ENCODE measurements at regions not wholly inside any gene's neighbourhood (a gene's known extent, or its start where the extent isn't known, plus 50 kb on each side); places are given as distances from the start of the nearest gene placed in this dataset.

DNA sequence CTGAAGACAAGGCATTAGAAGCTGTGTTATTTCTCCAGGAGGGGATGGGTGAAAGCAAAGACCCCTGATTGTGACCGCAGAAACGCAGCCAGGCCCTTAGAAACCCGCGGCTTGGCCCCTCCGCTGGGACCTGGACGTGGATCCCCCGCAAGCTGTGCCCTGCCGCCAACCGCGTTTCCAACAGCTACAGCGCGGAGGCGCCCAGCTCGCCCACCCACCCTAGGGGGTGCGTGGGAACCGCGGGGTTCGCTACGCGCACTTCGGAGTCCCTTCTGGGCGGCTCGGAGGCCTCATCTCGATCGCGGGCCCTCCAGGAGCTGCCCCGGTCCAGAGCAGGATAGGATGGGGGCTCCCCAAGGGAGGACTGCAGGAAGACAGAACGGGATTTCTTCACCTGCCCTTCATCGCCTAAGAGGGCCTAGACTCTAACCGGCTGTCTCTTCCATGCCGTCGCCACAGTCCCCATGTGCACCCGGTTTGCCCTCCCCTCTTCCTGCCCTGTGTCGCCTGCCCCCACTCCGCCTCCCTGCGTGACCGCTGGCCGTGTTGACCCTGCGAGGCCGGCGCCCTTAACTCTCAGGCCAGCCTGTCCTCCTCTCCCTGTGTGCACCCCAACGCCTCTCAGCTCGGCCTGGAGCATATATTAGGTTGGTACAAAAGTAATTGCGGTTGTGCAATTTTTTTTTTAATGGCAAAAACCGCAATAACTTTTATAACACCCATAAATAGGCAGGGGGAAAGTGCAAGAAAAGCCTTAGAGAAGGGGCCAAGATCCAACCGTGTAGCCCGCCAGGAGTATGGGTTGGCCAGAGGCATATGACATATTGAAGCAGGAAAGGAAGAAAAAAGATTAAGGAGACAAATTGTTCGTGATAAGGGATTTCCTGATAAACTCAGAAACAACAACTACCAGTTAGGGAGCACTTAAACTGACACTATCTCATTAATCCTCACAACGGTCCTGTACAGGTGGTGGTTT lies 68.1 kb upstream of the FREM1 start:
- ATAC-seq (ENCODE audit: low read depth) = no peak
- Histone ChIP-seq H3K9me3 (ENCODE audit: severe bottlenecking) (no peaks in the 10 kb centered on the region), H3K27ac (ENCODE audit: poor library complexity, severe bottlenecking) (no peak overlapping the region), H3K36me3 (ENCODE audit: low read depth) (no peaks in the 10 kb centered on the region), H3K4me1 (ENCODE audit: insufficient read depth, poor library complexity, severe bottlenecking) (no peaks in the 10 kb centered on the region), H3K27me3 (ENCODE audit: insufficient read depth, poor library complexity, severe bottlenecking) (no peaks in the 10 kb centered on the region), H3K4me3 (ENCODE audit: severe bottlenecking) (no peak overlapping the region)
- TF ChIP-seq, protein P1, sequence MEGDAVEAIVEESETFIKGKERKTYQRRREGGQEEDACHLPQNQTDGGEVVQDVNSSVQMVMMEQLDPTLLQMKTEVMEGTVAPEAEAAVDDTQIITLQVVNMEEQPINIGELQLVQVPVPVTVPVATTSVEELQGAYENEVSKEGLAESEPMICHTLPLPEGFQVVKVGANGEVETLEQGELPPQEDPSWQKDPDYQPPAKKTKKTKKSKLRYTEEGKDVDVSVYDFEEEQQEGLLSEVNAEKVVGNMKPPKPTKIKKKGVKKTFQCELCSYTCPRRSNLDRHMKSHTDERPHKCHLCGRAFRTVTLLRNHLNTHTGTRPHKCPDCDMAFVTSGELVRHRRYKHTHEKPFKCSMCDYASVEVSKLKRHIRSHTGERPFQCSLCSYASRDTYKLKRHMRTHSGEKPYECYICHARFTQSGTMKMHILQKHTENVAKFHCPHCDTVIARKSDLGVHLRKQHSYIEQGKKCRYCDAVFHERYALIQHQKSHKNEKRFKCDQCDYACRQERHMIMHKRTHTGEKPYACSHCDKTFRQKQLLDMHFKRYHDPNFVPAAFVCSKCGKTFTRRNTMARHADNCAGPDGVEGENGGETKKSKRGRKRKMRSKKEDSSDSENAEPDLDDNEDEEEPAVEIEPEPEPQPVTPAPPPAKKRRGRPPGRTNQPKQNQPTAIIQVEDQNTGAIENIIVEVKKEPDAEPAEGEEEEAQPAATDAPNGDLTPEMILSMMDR (IDR thresholded peaks at IDR 0.05; ENCODE audit: poor library complexity, severe bottlenecking) = no peak
- no peak for DNase-seq (ENCODE audit: low spot score)

DNA sequence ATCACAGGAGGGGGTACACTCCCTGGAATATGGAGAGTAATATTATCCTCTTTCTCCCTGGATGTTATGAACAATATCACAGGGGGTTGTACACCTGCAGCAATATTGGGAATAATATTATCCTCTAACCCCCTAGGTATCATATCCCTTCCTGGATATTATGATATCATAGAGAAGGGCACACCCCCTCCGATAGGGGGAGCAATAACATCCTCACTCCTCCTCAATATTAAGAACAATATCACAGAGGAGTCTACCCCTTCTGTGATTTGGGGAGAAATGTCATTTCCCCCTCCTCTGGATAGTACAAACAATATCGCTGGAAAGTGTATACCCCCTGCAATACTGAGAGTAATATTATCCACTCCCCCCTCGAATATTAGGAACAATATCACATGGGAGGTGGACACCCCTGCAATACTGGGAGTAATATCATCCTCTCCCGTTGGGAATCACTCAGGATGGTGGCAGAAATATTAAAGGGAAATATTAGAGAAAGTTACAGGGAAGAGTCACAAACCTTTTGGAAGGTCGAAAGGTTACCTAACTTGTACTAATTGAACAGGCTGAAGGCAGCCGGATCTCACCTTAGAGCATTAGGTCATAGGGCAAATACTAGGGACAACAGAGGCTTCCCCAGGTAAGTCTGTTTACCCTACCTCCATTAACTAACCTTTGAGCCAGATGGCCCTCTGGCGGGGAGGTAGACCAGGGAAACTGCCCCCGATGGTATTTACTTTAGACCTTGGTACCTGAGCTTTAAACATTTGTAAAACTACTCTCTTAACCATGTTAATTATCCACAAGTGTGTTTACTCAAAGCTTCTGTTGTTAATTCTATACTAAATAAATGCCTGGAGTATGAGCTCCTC lies 57.5 kb upstream of the FREM1 start:
- no peaks in the 10 kb centered on the region for H3K27me3 ChIP-seq (ENCODE audit: insufficient read depth, poor library complexity, severe bottlenecking)
- ATAC-seq (ENCODE audit: low read depth) = no peak
- no peak for DNase-seq (ENCODE audit: low spot score)
- H3K9me3 ChIP-seq (ENCODE audit: severe bottlenecking) = no peaks in the 10 kb centered on the region
- TF ChIP-seq, protein P1 (IDR thresholded peaks at IDR 0.05; ENCODE audit: poor library complexity, severe bottlenecking) = no peak
- no peak overlapping the region for H3K27ac ChIP-seq (ENCODE audit: poor library complexity, severe bottlenecking)
- H3K4me3 ChIP-seq (ENCODE audit: severe bottlenecking) = no peak overlapping the region
- no peaks in the 10 kb centered on the region for H3K4me1 ChIP-seq (ENCODE audit: insufficient read depth, poor library complexity, severe bottlenecking)
- no peaks in the 10 kb centered on the region for H3K36me3 ChIP-seq (ENCODE audit: low read depth)

DNA sequence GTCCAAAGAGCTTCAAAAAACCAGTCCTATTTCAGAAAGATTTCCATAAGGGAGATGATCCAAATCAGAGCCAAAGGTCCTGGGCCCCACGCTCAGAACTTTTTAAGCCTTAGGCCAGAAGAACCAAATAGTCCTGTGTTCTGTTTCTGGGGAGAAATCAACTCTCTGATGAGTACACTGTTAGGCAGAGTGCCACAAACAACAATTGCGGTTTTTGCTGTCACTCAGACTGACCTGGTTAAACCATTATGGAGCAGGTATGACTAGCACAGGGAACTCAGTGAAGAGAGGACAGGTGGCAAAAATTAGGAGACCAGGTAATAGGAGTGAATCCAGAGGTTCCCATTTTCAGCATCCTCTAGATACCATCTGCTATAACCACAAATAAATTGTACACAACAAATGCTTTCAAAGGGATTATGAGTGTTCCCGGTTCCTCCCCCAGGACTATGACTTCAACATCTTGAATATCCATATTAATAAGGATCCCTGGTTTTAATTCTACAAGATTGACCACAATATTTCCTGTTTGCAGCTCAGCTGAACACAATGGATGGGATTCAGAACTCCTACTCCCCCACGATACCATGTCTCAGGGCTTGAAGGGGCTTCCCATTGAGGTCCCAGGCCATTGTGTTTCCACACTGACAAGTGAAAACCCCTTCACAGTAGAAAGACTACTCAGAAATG lies 52.1 kb upstream of the FREM1 start:
- no peak for DNase-seq (ENCODE audit: low spot score)
- Histone ChIP-seq H3K27ac (ENCODE audit: poor library complexity, severe bottlenecking) (no peak overlapping the region), H3K36me3 (ENCODE audit: low read depth) (no peaks in the 10 kb centered on the region), H3K27me3 (ENCODE audit: insufficient read depth, poor library complexity, severe bottlenecking) (no peaks in the 10 kb centered on the region), H3K4me3 (ENCODE audit: severe bottlenecking) (no peak overlapping the region), H3K9me3 (ENCODE audit: severe bottlenecking) (no peaks in the 10 kb centered on the region), H3K4me1 (ENCODE audit: insufficient read depth, poor library complexity, severe bottlenecking) (no peaks in the 10 kb centered on the region)
- TF ChIP-seq, protein P1 (IDR thresholded peaks at IDR 0.05; ENCODE audit: poor library complexity, severe bottlenecking) = no peak
- ATAC-seq (ENCODE audit: low read depth) = no peak

DNA sequence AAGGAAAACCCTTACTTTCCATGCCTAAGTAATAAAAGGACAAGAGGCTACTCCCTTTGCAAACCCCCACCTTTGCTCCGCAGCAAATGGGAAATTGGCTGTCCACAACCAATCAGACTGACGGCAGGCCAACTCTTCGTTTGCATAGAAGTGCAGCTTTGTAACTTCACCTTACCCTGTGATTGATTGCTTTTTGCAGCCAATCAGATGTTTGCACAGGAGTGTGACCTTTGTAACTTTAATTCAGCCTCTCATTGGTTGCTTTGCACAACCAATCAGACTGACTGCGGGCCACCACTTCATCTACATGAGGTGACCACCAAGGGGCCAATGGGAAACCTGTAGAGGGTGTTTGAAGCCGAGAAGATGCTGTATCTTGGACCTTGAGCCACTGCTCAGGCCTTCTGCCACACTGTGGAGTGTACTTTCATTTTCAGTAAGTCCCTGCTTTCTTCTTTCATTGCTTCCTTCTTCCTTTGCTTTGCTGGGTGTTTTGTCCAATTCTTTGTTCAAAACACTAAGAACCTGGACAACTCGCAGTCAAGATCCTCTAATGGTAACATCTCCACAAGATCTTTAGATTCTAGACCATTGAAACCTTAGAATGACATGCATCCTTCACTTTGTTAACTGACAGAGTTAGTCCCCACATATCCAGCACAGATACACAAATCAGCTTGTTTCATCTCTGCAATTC lies 51.3 kb upstream of the FREM1 start:
- TF ChIP-seq, protein P1 (IDR thresholded peaks at IDR 0.05; ENCODE audit: poor library complexity, severe bottlenecking) = no peak

More for the DNA sequence above, 51.3 kb upstream of the FREM1 start:
- no peak overlapping the region for H3K27ac ChIP-seq (ENCODE audit: poor library complexity, severe bottlenecking)
- no peaks in the 10 kb centered on the region for H3K9me3 ChIP-seq (ENCODE audit: severe bottlenecking)
- no peak for DNase-seq (ENCODE audit: low spot score)
- no peaks in the 10 kb centered on the region for H3K4me1 ChIP-seq (ENCODE audit: insufficient read depth, poor library complexity, severe bottlenecking)
- H3K36me3 ChIP-seq (ENCODE audit: low read depth) = no peaks in the 10 kb centered on the region
- no peaks in the 10 kb centered on the region for H3K27me3 ChIP-seq (ENCODE audit: insufficient read depth, poor library complexity, severe bottlenecking)
- no peak overlapping the region for H3K4me3 ChIP-seq (ENCODE audit: severe bottlenecking)
- ATAC-seq (ENCODE audit: low read depth) = no peak

All from RWPE2 (cell line).